Endothelial cell of hepatic sinusoid (primary cell): ENCODE measurements at regions not wholly inside any gene's neighbourhood (a gene's known extent, or its start where the extent isn't known, plus 50 kb on each side); places are given as distances from the start of the nearest gene placed in this dataset.

Experiments
- in situ Hi-C: cut with HindIII; loops from 2 replicates; pipeline ENCODE4 v1.10.0; 2017; ENCODE audit warnings: low sequenced_read_pairs

- in situ Hi-C loops: no loop called here
These were observed 161.7 kb downstream of the OPA1 start for GRCh38 chr3:193754719-193755118.

- in situ Hi-C loops: no loop called here
These were observed 163.5 kb downstream of the OPA1 start for GRCh38 chr3:193756536-193756935.

- in situ Hi-C loops: no loop called here
These were observed 164.4 kb downstream of the OPA1 start for GRCh38 chr3:193757457-193757856.

GRCh38 chr3:193761969-193762368, 169.0 kb downstream of the OPA1 start:
- in situ Hi-C loops: no loop called here

- in situ Hi-C loops: no loop called here
These were observed 169.6 kb downstream of the OPA1 start for GRCh38 chr3:193762657-193763056.

GRCh38 chr3:193764959-193765358, 172.0 kb downstream of the OPA1 start:
- in situ Hi-C loops: no loop called here

- in situ Hi-C loops: no loop called here
These were observed 174.5 kb downstream of the OPA1 start for GRCh38 chr3:193767353-193768069.

GRCh38 chr3:193768070-193768394, 175.0 kb downstream of the OPA1 start:
- in situ Hi-C loops: no loop called here

GRCh38 chr3:193769437-193769836, 176.4 kb downstream of the OPA1 start:
- in situ Hi-C loops: no loop called here

GRCh38 chr3:193771011-193771652, 178.1 kb downstream of the OPA1 start:
- in situ Hi-C loops: loop anchor here (5.0 kb wide), 4 partner anchors 44 to 536 kb away; no protein-coding TSS in a partner anchor

- in situ Hi-C loops: loop anchor here (5.0 kb wide), 4 partner anchors 45 to 535 kb away; no protein-coding TSS in a partner anchor
These were observed 178.8 kb downstream of the OPA1 start for GRCh38 chr3:193771653-193772421.

GRCh38 chr3:193772422-193772763, 179.4 kb downstream of the OPA1 start:
- in situ Hi-C loops: loop anchor here (5.0 kb wide), 4 partner anchors 45 to 535 kb away; no protein-coding TSS in a partner anchor

GRCh38 chr3:193773266-193774220, 180.5 kb downstream of the OPA1 start:
- in situ Hi-C loops: loop anchor here (5.0 kb wide), 4 partner anchors 46 to 534 kb away; no protein-coding TSS in a partner anchor

- in situ Hi-C loops: loop anchor here (5.0 kb wide), 4 partner anchors 47 to 533 kb away; no protein-coding TSS in a partner anchor
These were observed 181.4 kb downstream of the OPA1 start for GRCh38 chr3:193774272-193774915.

- in situ Hi-C loops: loop anchor here (5.0 kb wide), 4 partner anchors 48 to 532 kb away; no protein-coding TSS in a partner anchor
These were observed 181.9 kb downstream of the OPA1 start for GRCh38 chr3:193774916-193775285.

GRCh38 chr3:193775421-193776077, 182.5 kb downstream of the OPA1 start:
- in situ Hi-C loops: no loop called here

GRCh38 chr3:193776626-193777358, 183.8 kb downstream of the OPA1 start:
- in situ Hi-C loops: no loop called here

- in situ Hi-C loops: no loop called here
These were observed 184.5 kb downstream of the OPA1 start for GRCh38 chr3:193777524-193777923.

- in situ Hi-C loops: no loop called here
These were observed 185.7 kb downstream of the OPA1 start for GRCh38 chr3:193778676-193779075.
